Stomach (tissue), 4 donors: ENCODE measurements at regions not wholly inside any gene's neighbourhood (a gene's known extent, or its start where the extent isn't known, plus 50 kb on each side); places are given as distances from the start of the nearest gene placed in this dataset.

Experiments
- CTCF ChIP-seq, 7 experiments: fragments of 450-650 bp in 4 of 7; fragments of 200-600 bp in 3 of 7; sonication (generic) in 3 of 7; IDR thresholded peaks; one replicate each; pipeline ENCODE4 v1.5.1; 2016 to 2019; ENCODE audit warnings: antibody characterized with exemption in 7 of 7, control low read depth in 2 of 7, mild to moderate bottlenecking in 1 of 7
- EP300 ChIP-seq: sonication (generic); formaldehyde crosslinking; IDR thresholded peaks from one replicate; pipeline ENCODE4 v1.6.1; 2017; ENCODE audit warnings: antibody characterized with exemption
- POLR2A ChIP-seq, 4 donors: fragments of 450-650 bp; IDR thresholded peaks; one replicate each; pipeline ENCODE4 v1.6.1; 2016; ENCODE audit warnings: antibody characterized with exemption in 4 of 4, control low read depth in 2 of 4, mild to moderate bottlenecking in 1 of 4, moderate library complexity in 1 of 4
- POLR2AphosphoS5 ChIP-seq, 3 donors: sonication (generic); formaldehyde crosslinking; IDR thresholded peaks; one replicate each; pipeline ENCODE4 v1.6.1; 2016; ENCODE audit warnings: antibody characterized with exemption in 3 of 3

GRCh38 chr14:98010784-98011183, 1213.6 kb downstream of the VRK1 start:
- TF ChIP-seq CTCF (IDR thresholded peaks at IDR 0.05) (no peak), POLR2A (IDR thresholded peaks at IDR 0.05) (no peak), POLR2AphosphoS5 (IDR thresholded peaks at IDR 0.05) (no peak), EP300 (no peak)
